SU-DHL-6 (cell line): ENCODE measurements at regions not wholly inside any gene's neighbourhood (a gene's known extent, or its start where the extent isn't known, plus 50 kb on each side); places are given as distances from the start of the nearest gene placed in this dataset.

Experiments
- EZH2phosphoT487 ChIP-seq: fragments of 200-600 bp; sonication (generic), shearing (Covaris generic); conservative IDR thresholded peaks from 2 replicates; pipeline ENCODE4 v1.6.1; 2018; ENCODE audit warnings: mild to moderate bottlenecking, antibody characterized with exemption, low read length, moderate library complexity, mixed read lengths
- TF ChIP-seq, protein P1 (sequence below): fragments of 200-600 bp; sonication (generic); IDR thresholded peaks from one replicate; pipeline ENCODE4 v1.5.1; 2017; ENCODE audit warnings: antibody characterized with exemption, mild to moderate bottlenecking, low read length, moderate library complexity; ENCODE audit not compliant: insufficient read depth, poor library complexity, severe bottlenecking

DNA sequence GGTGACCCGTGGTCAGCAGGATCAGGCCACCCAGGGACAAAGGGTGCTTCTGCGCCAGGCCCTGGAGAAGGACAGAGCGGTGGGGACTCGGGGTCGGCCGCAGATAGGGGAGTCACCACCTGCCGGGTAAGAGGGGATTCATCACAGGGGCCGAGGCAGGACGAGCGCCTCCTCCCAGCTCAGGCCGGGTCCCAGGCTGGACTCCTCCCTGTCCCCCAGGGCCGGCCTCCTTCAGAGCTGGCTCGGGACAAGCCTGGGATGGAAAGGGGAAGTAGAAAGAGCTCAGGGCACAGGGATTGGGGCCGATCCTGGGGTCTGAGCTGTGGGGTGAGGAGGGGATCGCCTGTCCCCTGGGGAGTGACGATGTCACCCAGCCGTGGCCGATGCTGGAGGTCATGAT, 139.4 kb downstream of the GPCPD1 start:
- TF ChIP-seq, protein P1, sequence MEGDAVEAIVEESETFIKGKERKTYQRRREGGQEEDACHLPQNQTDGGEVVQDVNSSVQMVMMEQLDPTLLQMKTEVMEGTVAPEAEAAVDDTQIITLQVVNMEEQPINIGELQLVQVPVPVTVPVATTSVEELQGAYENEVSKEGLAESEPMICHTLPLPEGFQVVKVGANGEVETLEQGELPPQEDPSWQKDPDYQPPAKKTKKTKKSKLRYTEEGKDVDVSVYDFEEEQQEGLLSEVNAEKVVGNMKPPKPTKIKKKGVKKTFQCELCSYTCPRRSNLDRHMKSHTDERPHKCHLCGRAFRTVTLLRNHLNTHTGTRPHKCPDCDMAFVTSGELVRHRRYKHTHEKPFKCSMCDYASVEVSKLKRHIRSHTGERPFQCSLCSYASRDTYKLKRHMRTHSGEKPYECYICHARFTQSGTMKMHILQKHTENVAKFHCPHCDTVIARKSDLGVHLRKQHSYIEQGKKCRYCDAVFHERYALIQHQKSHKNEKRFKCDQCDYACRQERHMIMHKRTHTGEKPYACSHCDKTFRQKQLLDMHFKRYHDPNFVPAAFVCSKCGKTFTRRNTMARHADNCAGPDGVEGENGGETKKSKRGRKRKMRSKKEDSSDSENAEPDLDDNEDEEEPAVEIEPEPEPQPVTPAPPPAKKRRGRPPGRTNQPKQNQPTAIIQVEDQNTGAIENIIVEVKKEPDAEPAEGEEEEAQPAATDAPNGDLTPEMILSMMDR = no peak
- no peak for TF ChIP-seq EZH2phosphoT487
